ENCODE measurements at regions not wholly inside any gene's neighbourhood (a gene's known extent, or its start where the extent isn't known, plus 50 kb on each side); places are given as distances from the start of the nearest gene placed in this dataset.

DNA sequence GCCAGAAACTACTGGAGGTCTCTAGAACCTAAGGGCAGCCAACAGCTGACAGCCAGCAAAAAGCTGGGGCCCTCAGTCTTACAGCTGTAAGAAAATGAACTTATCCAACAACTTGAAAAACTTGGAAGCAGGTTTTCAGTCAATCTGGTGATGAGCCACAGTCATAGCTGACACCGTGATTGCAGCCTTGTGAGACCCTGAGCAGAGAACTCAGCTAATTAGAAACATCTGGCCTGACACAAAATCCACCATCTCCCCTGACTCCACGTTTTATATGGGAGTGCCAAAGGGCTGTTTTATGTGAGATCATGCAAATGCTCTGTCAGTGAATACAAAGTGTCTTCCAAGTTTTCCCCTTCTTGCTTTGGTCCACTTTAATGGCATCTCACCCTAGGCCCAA, 198.8 kb upstream of the DCAF8L1 start:
- TF ChIP-seq, protein P1, sequence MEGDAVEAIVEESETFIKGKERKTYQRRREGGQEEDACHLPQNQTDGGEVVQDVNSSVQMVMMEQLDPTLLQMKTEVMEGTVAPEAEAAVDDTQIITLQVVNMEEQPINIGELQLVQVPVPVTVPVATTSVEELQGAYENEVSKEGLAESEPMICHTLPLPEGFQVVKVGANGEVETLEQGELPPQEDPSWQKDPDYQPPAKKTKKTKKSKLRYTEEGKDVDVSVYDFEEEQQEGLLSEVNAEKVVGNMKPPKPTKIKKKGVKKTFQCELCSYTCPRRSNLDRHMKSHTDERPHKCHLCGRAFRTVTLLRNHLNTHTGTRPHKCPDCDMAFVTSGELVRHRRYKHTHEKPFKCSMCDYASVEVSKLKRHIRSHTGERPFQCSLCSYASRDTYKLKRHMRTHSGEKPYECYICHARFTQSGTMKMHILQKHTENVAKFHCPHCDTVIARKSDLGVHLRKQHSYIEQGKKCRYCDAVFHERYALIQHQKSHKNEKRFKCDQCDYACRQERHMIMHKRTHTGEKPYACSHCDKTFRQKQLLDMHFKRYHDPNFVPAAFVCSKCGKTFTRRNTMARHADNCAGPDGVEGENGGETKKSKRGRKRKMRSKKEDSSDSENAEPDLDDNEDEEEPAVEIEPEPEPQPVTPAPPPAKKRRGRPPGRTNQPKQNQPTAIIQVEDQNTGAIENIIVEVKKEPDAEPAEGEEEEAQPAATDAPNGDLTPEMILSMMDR (IDR thresholded peaks at IDR 0.05): no peak
- TF ChIP-seq POLR2A (IDR thresholded peaks at IDR 0.05) (no peak), EP300 (IDR thresholded peaks at IDR 0.05) (no peak), POLR2AphosphoS5 (IDR thresholded peaks at IDR 0.05) (no peak)

All from suprapubic skin (tissue), 4 donors.